RPMI8226 (cell line): ENCODE measurements at regions not wholly inside any gene's neighbourhood (a gene's known extent, or its start where the extent isn't known, plus 50 kb on each side); places are given as distances from the start of the nearest gene placed in this dataset.

Experiments used
- DNase-seq: peaks from one replicate; pipeline ENCODE4 v3.0.0-alpha.2; 2015

- no peak for DNase-seq
Observed at GRCh38 chr10:4215963-4216575, 431.1 kb upstream of the KLF6 start.

- DNase-seq, result no peak
Observed at GRCh38 chr10:4215485-4215884, 430.5 kb upstream of the KLF6 start.

- no peak for DNase-seq
Observed at GRCh38 chr10:4214908-4215307, 429.9 kb upstream of the KLF6 start.

GRCh38 chr10:4213441-4213840 lies 428.4 kb upstream of the KLF6 start:
- no peak for DNase-seq

GRCh38 chr10:4212111-4212630 lies 427.2 kb upstream of the KLF6 start:
- DNase-seq, result no peak

GRCh38 chr10:4208499-4208898 lies 423.5 kb upstream of the KLF6 start:
- DNase-seq, result no peak

- no peak for DNase-seq
Observed at GRCh38 chr10:4205113-4205512, 420.1 kb upstream of the KLF6 start.

GRCh38 chr10:4202938-4203337 lies 417.9 kb upstream of the KLF6 start:
- DNase-seq, result no peak

GRCh38 chr10:4201866-4202825 lies 417.1 kb upstream of the KLF6 start:
- DNase-seq, result no peak

GRCh38 chr10:4199196-4199595 lies 414.2 kb upstream of the KLF6 start:
- no peak for DNase-seq

- DNase-seq, result no peak
Observed at GRCh38 chr10:4198216-4198615, 413.2 kb upstream of the KLF6 start.

GRCh38 chr10:4197676-4198075 lies 412.7 kb upstream of the KLF6 start:
- DNase-seq, result no peak

- DNase-seq, result no peak
Observed at GRCh38 chr10:4196771-4197390, 411.9 kb upstream of the KLF6 start.

- DNase-seq, result no peak
Observed at GRCh38 chr10:4196183-4196582, 411.2 kb upstream of the KLF6 start.

- no peak for DNase-seq
Observed at GRCh38 chr10:4195213-4195612, 410.2 kb upstream of the KLF6 start.

- DNase-seq, result no peak
Observed at GRCh38 chr10:4194231-4194630, 409.2 kb upstream of the KLF6 start.

- DNase-seq, result no peak
Observed at GRCh38 chr10:4191894-4192293, 406.9 kb upstream of the KLF6 start.

GRCh38 chr10:4191354-4191753 lies 406.3 kb upstream of the KLF6 start:
- DNase-seq, result no peak

- no peak for DNase-seq
Observed at GRCh38 chr10:4190876-4191275, 405.9 kb upstream of the KLF6 start.

- no peak for DNase-seq
Observed at GRCh38 chr10:4189281-4189680, 404.3 kb upstream of the KLF6 start.

- DNase-seq, result no peak
Observed at GRCh38 chr10:4188406-4188805, 403.4 kb upstream of the KLF6 start.

GRCh38 chr10:4186849-4187540 lies 402.0 kb upstream of the KLF6 start:
- DNase-seq, result no peak

- DNase-seq, result no peak
Observed at GRCh38 chr10:4183761-4184261, 398.8 kb upstream of the KLF6 start.
